ENCODE measurements at regions not wholly inside any gene's neighbourhood (a gene's known extent, or its start where the extent isn't known, plus 50 kb on each side); places are given as distances from the start of the nearest gene placed in this dataset.
"Not testable (repeated sequence)": the region's sequence is repeated elsewhere in the genome, so short reads cannot be mapped to it uniquely, and the experiment has no call there.

- DNase-seq: no peak
Measured at GRCh38 chr2:81389203-81389602, 1084.7 kb upstream of the LRRTM1 start.

GRCh38 chr2:81363800-81364199 is 1059.2 kb upstream of the LRRTM1 start:
- no peak for DNase-seq

GRCh38 chr2:81362468-81362867 is 1057.9 kb upstream of the LRRTM1 start:
- DNase-seq: not testable (repeated sequence)

- no peak for DNase-seq
Measured at GRCh38 chr2:81355436-81355835, 1050.9 kb upstream of the LRRTM1 start.

GRCh38 chr2:81334046-81334445 is 1029.5 kb upstream of the LRRTM1 start:
- no peak for DNase-seq

- DNase-seq: no peak
Measured at GRCh38 chr2:81328968-81329367, 1024.4 kb upstream of the LRRTM1 start.

- DNase-seq: no peak
Measured at GRCh38 chr2:81327911-81328310, 1023.4 kb upstream of the LRRTM1 start.

GRCh38 chr2:81324046-81324445 is 1019.5 kb upstream of the LRRTM1 start:
- no peak for DNase-seq

- no peak for DNase-seq
Measured at GRCh38 chr2:81304154-81304830, 999.7 kb upstream of the LRRTM1 start.

GRCh38 chr2:81303321-81303720 is 998.8 kb upstream of the LRRTM1 start:
- DNase-seq: no peak

- no peak for DNase-seq
Measured at GRCh38 chr2:81299841-81300240, 995.3 kb upstream of the LRRTM1 start.

GRCh38 chr2:81290846-81291245 is 986.3 kb upstream of the LRRTM1 start:
- no peak for DNase-seq

- no peak for DNase-seq
Measured at GRCh38 chr2:81283081-81283480, 978.5 kb upstream of the LRRTM1 start.

GRCh38 chr2:81282151-81282769 is 977.7 kb upstream of the LRRTM1 start:
- DNase-seq: no peak

- no peak for DNase-seq
Measured at GRCh38 chr2:81276595-81276994, 972.0 kb upstream of the LRRTM1 start.

GRCh38 chr2:81266106-81266505 is 961.6 kb upstream of the LRRTM1 start:
- no peak for DNase-seq

GRCh38 chr2:81263989-81264388 is 959.4 kb upstream of the LRRTM1 start:
- DNase-seq: no peak

- no peak for DNase-seq
Measured at GRCh38 chr2:81260320-81260719, 955.8 kb upstream of the LRRTM1 start.

- DNase-seq: no peak
Measured at GRCh38 chr2:81250270-81250669, 945.7 kb upstream of the LRRTM1 start.

GRCh38 chr2:81249152-81249551 is 944.6 kb upstream of the LRRTM1 start:
- DNase-seq: no peak

- DNase-seq: no peak
Measured at GRCh38 chr2:81247648-81248047, 943.1 kb upstream of the LRRTM1 start.

- DNase-seq: no peak
Measured at GRCh38 chr2:81242501-81242900, 937.9 kb upstream of the LRRTM1 start.

GRCh38 chr2:81238462-81238861 is 933.9 kb upstream of the LRRTM1 start:
- no peak for DNase-seq

- no peak for DNase-seq
Measured at GRCh38 chr2:81235601-81236000, 931.0 kb upstream of the LRRTM1 start.

GRCh38 chr2:81234711-81235110 is 930.2 kb upstream of the LRRTM1 start:
- DNase-seq: no peak

All from activated naive CD4-positive, alpha-beta T cell treated with Interleukin-2 at 50 U/mL for 16 hours (primary cell).